HCT116 (cell line): ENCODE measurements at regions not wholly inside any gene's neighbourhood (a gene's known extent, or its start where the extent isn't known, plus 50 kb on each side); places are given as distances from the start of the nearest gene placed in this dataset.

Experiments
- CEBPB ChIP-seq: IDR thresholded peaks from 2 replicates; pipeline ENCODE4 v1.6.1; 2012; ENCODE audit warnings: low read depth
- EGR1 ChIP-seq: IDR thresholded peaks from 2 replicates; pipeline ENCODE4 v1.6.1; 2012; ENCODE audit warnings: low read depth
- EZH2 ChIP-seq: fragments of 200-600 bp; sonication (generic); IDR thresholded peaks from 2 replicates; pipeline ENCODE4 v1.6.1; 2017; ENCODE audit warnings: antibody characterized with exemption, mixed run types
- JUND ChIP-seq: IDR thresholded peaks from 2 replicates; pipeline ENCODE4 v1.6.1; 2012
- POLR2A ChIP-seq: IDR thresholded peaks from 2 replicates; pipeline ENCODE4 v1.7.0; 2011; ENCODE audit warnings: borderline replicate concordance; ENCODE audit not compliant: insufficient read depth, insufficient read length; ENCODE audit errors: extremely low read depth
- POLR2AphosphoS5 ChIP-seq: IDR thresholded peaks from 2 replicates; pipeline ENCODE4 v1.6.1; 2011; ENCODE audit warnings: mild to moderate bottlenecking, low read depth, low read length, moderate library complexity
- SRF ChIP-seq: IDR thresholded peaks from 2 replicates; pipeline ENCODE4 v1.6.1; 2012; ENCODE audit warnings: low read depth
- TCF7L2 ChIP-seq: IDR thresholded peaks from 2 replicates; pipeline ENCODE4 v1.7.0; 2011; ENCODE audit warnings: borderline replicate concordance, inconsistent platforms; ENCODE audit not compliant: insufficient read depth, insufficient read length; ENCODE audit errors: extremely low read depth
- ZNF274 ChIP-seq: fragments of 200-500 bp; sonication (Bioruptor generic); IDR thresholded peaks from 2 replicates; pipeline ENCODE4 v1.6.1; 2014; ENCODE audit warnings: mild to moderate bottlenecking, low read depth, low read length, inconsistent platforms
- TF ChIP-seq, protein P1 (sequence below), 3 experiments: fragments of 200-600 bp in 1 of 3; sonication (generic) in 1 of 3; IDR thresholded peaks in 2 of 3; conservative IDR thresholded peaks in 1 of 3; 2 replicates each; pipeline ENCODE4 v1.5.1; 2012 to 2017; ENCODE audit warnings: low read depth in 2 of 3, low read length in 2 of 3, antibody characterized with exemption in 1 of 3, borderline replicate concordance in 1 of 3, control low read depth in 1 of 3, mild to moderate bottlenecking in 1 of 3, mixed read lengths in 1 of 3, mixed run types in 1 of 3, moderate library complexity in 1 of 3; ENCODE audit not compliant: insufficient read depth in 1 of 3
- TF ChIP-seq, protein P2 (sequence below): IDR thresholded peaks from 2 replicates; pipeline ENCODE4 v1.6.1; 2012

DNA sequence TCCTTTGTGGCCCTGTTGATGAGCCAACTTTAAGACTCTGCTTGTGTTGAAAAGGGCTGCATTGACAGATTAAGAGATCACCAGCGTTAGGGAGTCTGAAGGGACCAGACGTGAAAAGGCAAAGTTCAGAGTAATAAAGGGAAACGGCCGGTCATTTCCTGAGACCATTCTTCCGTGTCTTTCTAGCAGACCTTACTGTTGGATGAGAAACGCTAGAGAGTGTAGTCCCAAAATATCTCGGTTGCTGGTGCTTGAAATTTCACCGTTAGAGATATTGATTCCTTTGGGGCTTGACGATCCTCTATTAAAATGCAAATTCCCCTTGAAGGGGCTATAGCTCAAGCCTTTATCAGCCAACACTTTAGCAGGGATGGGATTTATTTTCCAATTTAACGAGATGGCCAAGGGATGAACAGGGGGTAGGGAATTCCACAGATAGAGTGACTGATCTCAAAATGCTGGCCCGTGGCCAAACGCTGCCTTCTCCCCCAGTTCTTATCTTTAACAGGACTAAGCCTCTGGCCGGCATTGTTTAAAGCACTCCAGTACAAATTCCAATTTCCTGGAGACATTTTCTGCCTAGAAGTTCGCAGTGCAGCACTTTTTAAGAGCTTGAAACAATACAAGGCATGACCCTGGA, 250.4 kb downstream of the TJP1 start:
- TF ChIP-seq, protein P1, sequence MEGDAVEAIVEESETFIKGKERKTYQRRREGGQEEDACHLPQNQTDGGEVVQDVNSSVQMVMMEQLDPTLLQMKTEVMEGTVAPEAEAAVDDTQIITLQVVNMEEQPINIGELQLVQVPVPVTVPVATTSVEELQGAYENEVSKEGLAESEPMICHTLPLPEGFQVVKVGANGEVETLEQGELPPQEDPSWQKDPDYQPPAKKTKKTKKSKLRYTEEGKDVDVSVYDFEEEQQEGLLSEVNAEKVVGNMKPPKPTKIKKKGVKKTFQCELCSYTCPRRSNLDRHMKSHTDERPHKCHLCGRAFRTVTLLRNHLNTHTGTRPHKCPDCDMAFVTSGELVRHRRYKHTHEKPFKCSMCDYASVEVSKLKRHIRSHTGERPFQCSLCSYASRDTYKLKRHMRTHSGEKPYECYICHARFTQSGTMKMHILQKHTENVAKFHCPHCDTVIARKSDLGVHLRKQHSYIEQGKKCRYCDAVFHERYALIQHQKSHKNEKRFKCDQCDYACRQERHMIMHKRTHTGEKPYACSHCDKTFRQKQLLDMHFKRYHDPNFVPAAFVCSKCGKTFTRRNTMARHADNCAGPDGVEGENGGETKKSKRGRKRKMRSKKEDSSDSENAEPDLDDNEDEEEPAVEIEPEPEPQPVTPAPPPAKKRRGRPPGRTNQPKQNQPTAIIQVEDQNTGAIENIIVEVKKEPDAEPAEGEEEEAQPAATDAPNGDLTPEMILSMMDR (IDR thresholded peaks at IDR 0.05 in 2 of 3, conservative IDR thresholded peaks at IDR 0.05 in 1 of 3; ENCODE audit: borderline replicate concordance in 1 of 3, insufficient read depth in 1 of 3, low read depth in 2 of 3, low read length in 2 of 3), result no peak
- TF ChIP-seq CEBPB (no peak), POLR2A (no peak), TCF7L2 (no peak), JUND (no peak), EZH2 (no peak), ZNF274 (no peak), EGR1 (no peak), POLR2AphosphoS5 (no peak), SRF (no peak)
- TF ChIP-seq, protein P2, sequence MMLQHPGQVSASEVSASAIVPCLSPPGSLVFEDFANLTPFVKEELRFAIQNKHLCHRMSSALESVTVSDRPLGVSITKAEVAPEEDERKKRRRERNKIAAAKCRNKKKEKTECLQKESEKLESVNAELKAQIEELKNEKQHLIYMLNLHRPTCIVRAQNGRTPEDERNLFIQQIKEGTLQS, result no peak
